HG03439 (cell line): ENCODE measurements at regions not wholly inside any gene's neighbourhood (a gene's known extent, or its start where the extent isn't known, plus 50 kb on each side); places are given as distances from the start of the nearest gene placed in this dataset.

Experiments
- ATAC-seq: cut with Tn5 transposase; IDR thresholded peaks from one replicate; pipeline ENCODE4 v1.9.1; 2021; ENCODE audit warnings: mild to moderate bottlenecking, moderate library complexity; ENCODE audit not compliant: unreplicated experiment

DNA sequence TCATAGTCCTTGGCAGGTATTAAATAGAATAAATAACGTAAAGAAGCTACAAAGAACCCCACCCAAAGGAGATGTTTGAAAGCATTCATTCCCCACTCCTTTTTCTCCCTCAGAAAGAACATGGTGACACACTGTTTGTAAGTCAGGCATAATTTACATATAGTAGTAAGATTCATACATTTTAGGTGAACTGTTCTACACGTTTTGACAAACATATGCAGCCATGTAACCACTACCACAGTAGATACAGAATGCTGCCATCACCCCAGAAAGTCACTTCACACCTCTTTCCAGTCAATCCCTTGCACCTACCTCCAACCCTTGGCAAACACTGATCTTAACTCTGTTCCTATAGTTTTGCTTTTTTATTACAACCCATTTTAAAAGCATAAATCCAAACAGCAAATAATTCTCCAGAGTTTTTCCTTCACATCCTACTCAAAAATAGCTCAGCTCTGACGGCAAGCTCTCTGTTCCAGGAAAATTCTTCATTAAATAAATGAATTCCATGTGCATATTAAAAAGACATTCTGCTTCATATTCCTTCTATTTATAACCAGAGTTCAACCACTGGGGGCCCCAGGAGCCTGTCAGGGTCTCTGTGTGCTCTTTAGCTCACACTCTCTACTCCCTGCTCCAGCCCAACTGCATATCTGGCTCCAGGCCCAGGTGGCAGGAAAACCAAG is 258.8 kb downstream of the PLPP3 start:
- ATAC-seq = no peak

DNA sequence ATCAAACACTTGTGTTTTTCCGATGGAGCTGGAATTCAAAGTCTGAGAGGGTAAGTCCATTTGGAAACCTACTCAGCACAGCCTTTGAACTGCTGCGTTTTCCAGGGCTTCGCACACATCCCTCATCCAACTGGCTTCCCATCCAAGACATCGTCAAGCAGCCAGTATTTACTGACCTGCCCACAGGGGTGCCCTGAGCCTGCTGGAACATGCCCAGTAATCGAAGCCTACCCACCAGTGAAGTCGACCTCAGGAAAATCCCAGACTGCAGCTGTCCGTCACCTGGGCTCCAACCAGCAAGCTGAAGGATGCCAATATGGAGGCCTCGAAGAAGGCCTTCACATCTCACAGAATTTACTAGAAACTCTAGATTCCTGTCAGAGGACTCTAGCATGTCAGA is 261.6 kb downstream of the PLPP3 start:
- ATAC-seq = no peak

GRCh38 chr1:56315293-56315942 is 263.9 kb downstream of the PLPP3 start:
- ATAC-seq = no peak

GRCh38 chr1:56313560-56313959 is 265.8 kb downstream of the PLPP3 start:
- ATAC-seq = no peak

DNA sequence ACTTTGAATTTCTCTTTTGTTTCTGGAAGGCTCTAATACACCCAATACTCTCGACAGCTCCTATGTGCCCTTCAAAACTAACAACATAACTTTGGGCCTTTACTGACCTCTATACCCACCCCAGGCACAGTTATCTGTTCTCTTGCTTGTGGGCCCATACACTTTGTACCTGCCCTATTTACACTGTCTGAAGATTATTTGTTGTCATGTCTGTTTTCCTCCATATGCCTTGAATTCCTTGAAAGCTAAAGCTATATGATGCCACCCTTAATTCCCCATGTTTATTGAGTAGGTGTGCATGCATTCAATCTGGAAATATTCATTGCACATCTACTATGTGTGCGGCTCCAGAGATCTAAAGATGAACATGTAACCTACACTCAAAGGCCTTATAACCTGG is 267.6 kb downstream of the PLPP3 start:
- ATAC-seq = no peak

GRCh38 chr1:56310945-56311344 is 268.4 kb downstream of the PLPP3 start:
- no peak for ATAC-seq

DNA sequence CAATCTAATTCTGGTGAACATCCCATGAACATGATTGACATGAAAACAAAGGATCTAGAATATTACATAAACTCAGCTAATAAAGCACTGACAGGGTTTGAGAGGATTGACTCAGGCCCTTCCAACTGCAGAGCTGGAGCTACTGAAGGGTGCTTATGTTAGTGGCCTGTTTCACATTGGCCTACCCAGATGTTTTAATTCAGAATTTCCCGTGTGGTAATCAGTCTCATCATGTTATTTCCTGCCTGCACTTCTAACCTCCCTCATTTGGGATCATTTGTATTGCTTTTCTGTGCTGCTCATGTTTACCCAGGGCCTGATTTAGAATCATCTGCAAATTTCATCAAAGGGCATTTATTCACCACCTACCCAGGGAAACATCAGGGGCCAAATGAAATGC is 270.3 kb downstream of the PLPP3 start:
- ATAC-seq = no peak

DNA sequence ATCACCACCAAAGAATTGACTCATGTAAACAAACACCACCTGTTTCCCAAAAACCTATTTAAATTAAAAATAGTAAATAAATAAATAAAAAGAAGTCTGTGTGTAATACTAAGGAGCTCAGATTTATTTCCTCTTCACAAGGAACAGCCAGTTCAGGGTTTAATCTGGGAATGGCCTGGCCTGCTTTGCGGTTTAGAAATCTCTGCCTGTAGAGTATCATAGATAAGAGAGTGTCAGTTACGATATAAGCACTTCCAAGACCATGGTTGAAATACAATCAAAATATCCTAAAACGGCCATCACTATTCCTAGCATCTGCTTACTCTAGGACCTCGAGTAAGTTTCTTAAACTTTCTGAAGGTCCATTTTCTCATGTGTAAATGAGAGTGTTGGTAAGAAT is 274.4 kb downstream of the PLPP3 start:
- no peak for ATAC-seq

DNA sequence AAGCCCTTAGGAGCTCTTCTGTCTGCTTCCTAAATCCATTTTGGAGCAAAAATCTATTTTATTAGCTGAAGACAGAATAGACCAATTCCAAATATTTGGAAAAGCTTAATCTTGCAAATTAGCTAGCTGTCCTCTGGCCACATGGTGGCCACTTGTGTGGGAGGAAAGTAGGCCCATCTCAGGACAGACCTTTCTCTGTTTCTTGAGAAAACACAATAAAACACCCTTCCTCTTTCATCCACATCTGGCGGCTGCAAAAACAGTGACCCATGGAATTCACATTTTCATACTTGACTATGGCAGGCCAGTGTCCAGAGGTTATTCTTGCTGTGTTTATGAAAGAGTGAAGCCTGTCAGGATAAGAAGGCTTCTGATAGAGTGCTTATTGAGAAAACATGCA is 275.6 kb downstream of the PLPP3 start:
- ATAC-seq = no peak

DNA sequence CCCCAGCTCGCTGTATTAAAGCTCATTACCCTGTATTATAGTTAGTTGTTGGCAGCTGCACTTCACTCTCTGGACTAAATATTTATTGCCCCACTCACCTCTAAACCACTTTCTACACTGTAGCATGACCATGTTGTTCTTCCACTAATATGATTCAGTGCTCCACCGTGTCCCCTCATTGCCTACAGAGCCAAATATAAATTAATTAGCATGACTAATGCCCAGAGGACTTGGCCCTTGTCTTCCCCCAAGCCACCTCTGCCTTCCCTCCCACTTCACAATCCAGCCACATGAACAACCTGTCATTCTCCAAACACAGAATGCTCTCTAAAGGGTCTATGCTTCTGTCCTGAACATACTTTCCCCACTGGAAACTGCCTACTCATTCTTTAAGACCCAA is 276.5 kb downstream of the PLPP3 start:
- no peak for ATAC-seq

DNA sequence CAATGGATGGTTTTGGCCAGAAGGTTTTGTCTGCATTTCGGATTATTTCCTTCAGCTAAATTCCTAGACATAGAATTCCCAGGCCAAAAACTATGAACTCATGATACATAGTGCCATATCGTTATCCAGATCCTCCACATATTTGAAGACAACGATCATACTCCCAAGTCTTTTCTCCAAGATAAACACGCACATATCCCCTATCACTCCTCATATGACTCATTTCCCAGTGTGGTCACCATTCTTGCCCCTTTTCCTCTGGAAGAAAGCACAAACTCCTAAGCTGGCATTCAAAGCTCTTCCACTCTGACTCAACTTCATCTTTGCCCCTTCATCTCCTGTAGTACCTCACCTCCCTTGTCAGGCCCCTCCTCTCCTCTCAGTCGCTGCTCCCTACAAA is 277.6 kb downstream of the PLPP3 start:
- ATAC-seq = no peak

GRCh38 chr1:56300836-56301235 is 278.5 kb downstream of the PLPP3 start:
- ATAC-seq = no peak

DNA sequence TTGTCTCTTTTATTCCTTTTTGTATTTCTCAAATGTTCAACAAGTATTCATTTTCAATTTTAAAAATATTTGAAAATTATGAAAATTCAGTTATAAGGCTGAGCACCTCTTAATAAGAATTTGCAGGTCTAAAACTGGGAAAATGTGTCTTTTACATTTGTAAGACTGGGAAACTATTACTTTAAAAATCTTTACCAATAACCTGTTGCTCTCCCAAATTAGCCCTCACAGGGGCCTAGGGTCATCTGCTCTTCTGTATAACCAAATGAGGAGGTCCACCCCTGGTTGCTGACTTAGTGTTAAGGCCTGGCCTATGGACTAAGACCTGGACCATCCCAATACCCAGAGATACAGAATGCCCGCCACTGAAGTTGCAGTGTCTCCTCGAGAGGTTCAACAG is 280.5 kb downstream of the PLPP3 start:
- ATAC-seq = no peak

- no peak for ATAC-seq
These were observed 281.5 kb downstream of the PLPP3 start for GRCh38 chr1:56297904-56298303.

GRCh38 chr1:56297208-56297607 is 282.2 kb downstream of the PLPP3 start:
- no peak for ATAC-seq

DNA sequence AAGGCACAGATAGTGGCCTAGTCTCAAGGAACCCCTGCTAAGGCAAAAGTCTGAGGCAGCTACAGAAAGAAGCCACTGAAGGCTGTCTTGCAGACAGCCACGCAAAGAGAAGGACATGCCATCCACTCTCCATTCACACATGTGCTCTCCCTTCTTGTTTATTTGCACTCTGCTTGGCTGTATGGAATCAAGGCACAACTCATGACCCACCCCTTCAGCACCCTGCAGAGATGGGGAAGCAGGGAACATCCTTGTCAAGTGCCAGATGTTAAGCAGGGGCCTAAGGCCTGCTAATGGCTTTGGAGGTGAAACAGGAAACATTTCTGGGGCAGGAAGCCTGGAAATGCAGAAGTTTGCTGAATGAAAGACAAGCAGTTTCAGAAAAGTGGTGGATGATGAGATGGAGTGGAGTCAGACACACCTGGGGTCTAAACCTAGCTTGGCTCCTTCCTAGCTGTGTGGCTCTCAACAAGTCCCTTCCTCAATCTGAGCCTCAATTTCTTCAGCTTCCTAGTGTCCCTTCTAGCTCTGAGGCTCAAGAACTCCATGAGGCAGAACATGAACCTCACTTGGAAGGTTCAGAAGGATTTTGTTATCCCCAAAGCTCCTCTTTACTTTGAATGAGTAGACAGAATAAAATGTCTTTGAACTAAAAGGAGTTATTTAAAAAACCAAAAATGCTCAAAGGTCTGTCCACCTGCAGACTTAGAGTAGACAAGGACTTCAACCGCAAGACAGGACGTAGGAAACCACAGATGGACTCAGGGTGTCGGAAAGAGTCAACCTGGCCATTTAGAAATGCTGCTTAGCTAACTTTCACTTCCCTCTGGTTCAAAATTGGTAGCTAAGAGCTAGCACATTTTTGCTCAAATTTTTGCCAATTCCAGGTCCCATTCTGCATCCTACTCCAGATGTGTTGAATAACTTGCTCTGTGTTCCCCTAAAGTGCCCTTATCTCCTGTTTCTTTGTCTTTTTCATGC is 283.1 kb downstream of the PLPP3 start:
- ATAC-seq = no peak

DNA sequence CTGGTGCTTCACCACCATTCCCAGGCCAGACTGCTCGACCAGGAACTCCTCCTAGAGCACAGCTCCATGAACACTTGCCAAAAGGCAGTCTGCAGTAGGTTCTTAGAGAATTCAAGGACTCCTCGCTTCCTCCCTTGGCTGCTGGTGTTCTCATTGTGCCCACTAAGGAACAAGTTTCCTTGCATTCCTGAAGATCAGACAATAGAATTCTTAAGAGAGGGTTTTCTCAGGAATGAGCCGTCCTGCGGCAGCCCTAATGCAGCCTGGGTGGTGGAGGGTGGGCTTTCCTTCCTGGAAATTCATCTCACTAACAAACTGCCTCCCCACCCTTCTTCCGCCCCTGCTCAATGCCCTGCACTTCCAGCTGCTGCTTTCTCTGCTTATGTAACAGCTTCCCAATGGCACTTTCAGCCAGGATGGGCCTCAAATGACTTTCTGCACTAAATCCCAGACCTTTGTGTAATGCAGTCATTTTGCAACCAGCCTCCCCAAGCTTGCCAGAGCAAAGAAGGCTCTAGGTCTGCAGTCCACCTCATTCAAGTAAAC is 287.9 kb downstream of the PLPP3 start:
- ATAC-seq = no peak

GRCh38 chr1:56289260-56289659 is 290.1 kb downstream of the PLPP3 start:
- no peak for ATAC-seq

DNA sequence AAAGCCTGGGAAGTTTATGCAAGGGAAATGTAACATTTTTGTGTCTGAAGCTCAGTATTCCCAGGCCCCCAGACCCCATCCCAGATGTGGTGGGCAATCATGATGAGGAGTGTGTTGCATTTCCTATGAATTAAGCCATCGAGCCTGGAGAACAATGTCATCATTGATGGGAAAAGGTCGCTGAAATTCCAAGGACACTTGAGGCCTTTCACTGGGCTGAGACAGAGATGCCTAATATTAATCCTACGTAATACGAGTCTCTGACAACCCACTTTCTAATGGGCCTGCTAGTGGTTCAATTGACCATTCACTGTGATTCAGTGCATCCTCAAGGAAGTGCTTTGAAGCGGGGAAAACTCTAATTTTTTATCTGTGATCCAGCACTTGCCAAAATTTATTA is 291.6 kb downstream of the PLPP3 start:
- no peak for ATAC-seq

- no peak for ATAC-seq
These were observed 292.4 kb downstream of the PLPP3 start for GRCh38 chr1:56286956-56287355.

DNA sequence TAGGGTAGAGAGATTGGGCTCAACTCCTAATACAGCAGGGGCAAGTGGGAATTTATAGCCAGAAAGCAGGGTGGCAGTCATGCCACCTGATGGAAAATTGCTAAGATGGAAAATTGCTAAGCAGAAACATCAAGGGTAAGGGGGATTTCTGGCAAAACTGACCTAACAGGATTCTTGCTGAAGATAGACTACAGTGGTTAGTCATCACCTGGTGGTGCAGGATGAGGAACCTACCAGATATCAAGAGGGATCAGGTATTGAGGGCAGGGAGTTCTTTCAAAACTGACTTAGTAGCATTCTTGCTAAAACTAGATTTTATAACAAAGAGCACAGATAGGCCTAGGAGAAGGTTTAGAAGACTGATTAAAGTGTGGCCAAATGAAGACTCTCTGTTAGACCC is 292.9 kb downstream of the PLPP3 start:
- no peak for ATAC-seq
